CD14-positive monocyte (primary cell): ENCODE measurements at regions not wholly inside any gene's neighbourhood (a gene's known extent, or its start where the extent isn't known, plus 50 kb on each side); places are given as distances from the start of the nearest gene placed in this dataset.

Experiments
- DNase-seq, 3 donors: peaks; one replicate each; pipeline ENCODE4 v3.0.0-alpha.2; 2011 to 2022
- H2AFZ ChIP-seq: 2 replicates; pipeline ENCODE4 v1.6.0; 2012; ENCODE audit warnings: mild to moderate bottlenecking, low read depth, low read length, inconsistent platforms; ENCODE audit not compliant: insufficient read depth, poor library complexity, severe bottlenecking
- H3K27ac ChIP-seq, 2 donors: 1 replicate in 1 of 2; 2 replicates in 1 of 2; pipeline ENCODE4 v1.5.1; 2012 to 2013; ENCODE audit warnings: low read length in 2 of 2, control low read depth in 1 of 2, inconsistent platforms in 1 of 2, low read depth in 1 of 2, mild to moderate bottlenecking in 1 of 2
- H3K27me3 ChIP-seq, 2 donors: one replicate each; pipeline versions ENCODE4 v1.6.0 to v1.6.1; 2011 to 2013; ENCODE audit warnings: low read length in 2 of 2; ENCODE audit not compliant: control insufficient read depth in 2 of 2, insufficient read depth in 2 of 2
- H3K36me3 ChIP-seq, 2 donors: replicated peaks in 1 of 2; 1 replicate in 1 of 2; 2 replicates in 1 of 2; pipeline versions ENCODE4 v1.5.1 to v1.6.1; 2012 to 2013; ENCODE audit warnings: low read length in 2 of 2, control low read depth in 1 of 2, inconsistent platforms in 1 of 2, mild to moderate bottlenecking in 1 of 2; ENCODE audit not compliant: insufficient read depth in 2 of 2, control insufficient read depth in 1 of 2
- H3K4me1 ChIP-seq, 2 donors: 1 replicate in 1 of 2; 2 replicates in 1 of 2; pipeline versions ENCODE4 v1.5.1 to v1.6.1; 2012 to 2013; ENCODE audit warnings: low read length in 2 of 2, control low read depth in 1 of 2, inconsistent platforms in 1 of 2, mild to moderate bottlenecking in 1 of 2, moderate library complexity in 1 of 2; ENCODE audit not compliant: insufficient read depth in 2 of 2, control insufficient read depth in 1 of 2
- H3K4me2 ChIP-seq: replicated peaks from 2 replicates; pipeline ENCODE3; 2012; ENCODE audit warnings: low read length, moderate library complexity, mild to moderate bottlenecking; ENCODE audit not compliant: poor library complexity, severe bottlenecking; ENCODE audit errors: extremely low read depth
- H3K4me3 ChIP-seq, 3 experiments: fragments of 200-600 bp in 1 of 3; sonication (generic) in 1 of 3; replicated peaks in 1 of 3; 1 replicate in 2 of 3; 2 replicates in 1 of 3; pipeline ENCODE4 v1.5.1; 2011 to 2013; ENCODE audit warnings: low read length in 3 of 3, mild to moderate bottlenecking in 3 of 3, control low read depth in 2 of 3, low read depth in 2 of 3, inconsistent platforms in 1 of 3, moderate library complexity in 1 of 3
- H3K79me2 ChIP-seq: 2 replicates; pipeline ENCODE4 v1.6.0; 2012; ENCODE audit warnings: mild to moderate bottlenecking, control low read depth, inconsistent platforms, low read length, moderate library complexity; ENCODE audit not compliant: insufficient read depth
- H3K9ac ChIP-seq: 2 replicates; pipeline ENCODE4 v1.6.0; 2017; ENCODE audit warnings: low read length, mild to moderate bottlenecking; ENCODE audit not compliant: insufficient read depth, poor library complexity, severe bottlenecking
- H3K9me3 ChIP-seq, 2 donors: replicated peaks in 1 of 2; 1 replicate in 1 of 2; 2 replicates in 1 of 2; pipeline versions ENCODE4 v1.5.1 to v1.6.1; 2012 to 2013; ENCODE audit warnings: low read length in 2 of 2, control low read depth in 1 of 2; ENCODE audit not compliant: control insufficient read depth in 1 of 2, insufficient read depth in 1 of 2
- H4K20me1 ChIP-seq: 2 replicates; pipeline ENCODE4 v1.6.0; 2012; ENCODE audit warnings: mild to moderate bottlenecking, low read length, control low read depth, moderate library complexity; ENCODE audit not compliant: insufficient read depth
- H3K27ac Mint-ChIP-seq, 7 donors: one replicate each; pipeline ENCODE4 v1.8.0; 2020; ENCODE audit warnings: mild to moderate bottlenecking in 7 of 7, mixed read lengths in 7 of 7, moderate library complexity in 6 of 7, inconsistent platforms in 2 of 7
- H3K27me3 Mint-ChIP-seq, 3 donors: one replicate each; pipeline ENCODE4 v1.8.0; 2021 to 2022; ENCODE audit warnings: low read depth in 3 of 3, mild to moderate bottlenecking in 3 of 3, mixed read lengths in 3 of 3, moderate library complexity in 3 of 3, inconsistent platforms in 1 of 3
- H3K36me3 Mint-ChIP-seq, 2 donors: one replicate each; pipeline ENCODE4 v1.8.0; 2020; ENCODE audit warnings: mixed read lengths in 2 of 2, inconsistent platforms in 1 of 2, mild to moderate bottlenecking in 1 of 2
- H3K4me1 Mint-ChIP-seq: one replicate; pipeline ENCODE4 v1.8.0; 2020; ENCODE audit warnings: mild to moderate bottlenecking, mixed read lengths
- H3K4me3 Mint-ChIP-seq, 2 donors: one replicate each; pipeline ENCODE4 v1.8.0; 2020; ENCODE audit warnings: mild to moderate bottlenecking in 2 of 2, mixed read lengths in 2 of 2, moderate library complexity in 1 of 2
- H3K9me3 Mint-ChIP-seq, 7 donors: one replicate each; pipeline ENCODE4 v1.8.0; 2020 to 2022; ENCODE audit warnings: mixed read lengths in 7 of 7, mild to moderate bottlenecking in 6 of 7, moderate library complexity in 6 of 7, inconsistent platforms in 2 of 7
- WGBS: methylation state at CpG from one replicate; pipeline ENCODE4 v1.1.5; 2013; ENCODE audit warnings: missing lambda C conversion rate; ENCODE audit not compliant: insufficient coverage; 5-methylcytosine and 5-hydroxymethylcytosine counted together
- intact Hi-C, 2 donors: fragments of 100-400 bp; cut with micrococcal nuclease; formaldehyde crosslinking; loops; one replicate each; pipeline versions ENCODE4 v1.15.0 to v1.15.1; 2023
- TF ChIP-seq, protein P1 (sequence below): fragments of 200-600 bp; IDR thresholded peaks from one replicate; pipeline ENCODE4 v1.8.0; 2022; ENCODE audit warnings: antibody characterized with exemption, mild to moderate bottlenecking

DNA sequence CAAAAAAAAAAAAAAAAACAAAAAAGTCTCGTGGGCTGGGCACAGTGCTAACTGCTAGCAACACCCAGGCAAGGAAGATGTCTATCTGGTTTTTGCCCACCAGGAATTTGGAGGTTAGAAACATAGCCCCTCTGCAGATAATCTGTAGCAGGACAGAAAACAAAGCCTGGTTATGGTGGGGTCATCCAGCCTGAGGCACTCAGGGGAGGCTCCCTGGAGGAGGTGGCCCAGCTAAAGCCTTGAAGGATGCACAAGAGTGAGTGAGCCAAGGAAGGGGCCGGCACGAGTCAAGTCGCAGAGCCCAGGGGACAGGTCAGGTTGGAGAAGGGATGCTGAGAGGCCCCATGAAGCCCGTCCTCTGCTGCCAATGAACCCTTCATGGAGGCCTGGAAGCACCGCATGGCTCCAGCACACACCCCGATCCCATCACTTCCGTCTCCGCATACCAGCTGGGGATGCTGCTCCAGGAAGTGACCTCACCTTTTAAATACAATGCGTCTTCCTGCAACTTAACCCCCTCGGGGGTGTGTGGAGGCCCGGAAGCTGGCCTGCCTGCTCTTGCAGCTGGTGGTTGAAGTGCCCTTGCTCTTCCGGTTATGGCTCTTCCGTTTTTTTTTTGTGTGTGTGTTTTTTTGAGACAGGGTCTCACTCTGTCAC is 86.5 kb downstream of the ENGASE start:
- Mint-ChIP-seq H3K4me3 (peak overlapping the region in 1 of 2 donors; percentile 51), H3K27ac (peak overlapping the region in 1 of 7 donors; percentile 11), H3K4me1 (peaks cover 8% of the 10 kb centered on the region), H3K27me3 (peaks cover 0 to 6% (median 4%) of the 10 kb centered on the region in 3 donors), H3K9me3 (peaks cover 0 to 5% (median 0%) of the 10 kb centered on the region in 7 donors), H3K36me3 (no peaks in the 10 kb centered on the region)
- no peaks in the 10 kb centered on the region for H3K9me3 ChIP-seq
- 52% methylated on average over 9 of the region's 14 CpGs for WGBS
- H3K4me3 ChIP-seq = no peak overlapping the region
- intact Hi-C loops = no loop called here
- H4K20me1 ChIP-seq = no peaks in the 10 kb centered on the region
- DNase-seq = peak in 1 of 3 donors; percentile 21
- TF ChIP-seq, protein P1, sequence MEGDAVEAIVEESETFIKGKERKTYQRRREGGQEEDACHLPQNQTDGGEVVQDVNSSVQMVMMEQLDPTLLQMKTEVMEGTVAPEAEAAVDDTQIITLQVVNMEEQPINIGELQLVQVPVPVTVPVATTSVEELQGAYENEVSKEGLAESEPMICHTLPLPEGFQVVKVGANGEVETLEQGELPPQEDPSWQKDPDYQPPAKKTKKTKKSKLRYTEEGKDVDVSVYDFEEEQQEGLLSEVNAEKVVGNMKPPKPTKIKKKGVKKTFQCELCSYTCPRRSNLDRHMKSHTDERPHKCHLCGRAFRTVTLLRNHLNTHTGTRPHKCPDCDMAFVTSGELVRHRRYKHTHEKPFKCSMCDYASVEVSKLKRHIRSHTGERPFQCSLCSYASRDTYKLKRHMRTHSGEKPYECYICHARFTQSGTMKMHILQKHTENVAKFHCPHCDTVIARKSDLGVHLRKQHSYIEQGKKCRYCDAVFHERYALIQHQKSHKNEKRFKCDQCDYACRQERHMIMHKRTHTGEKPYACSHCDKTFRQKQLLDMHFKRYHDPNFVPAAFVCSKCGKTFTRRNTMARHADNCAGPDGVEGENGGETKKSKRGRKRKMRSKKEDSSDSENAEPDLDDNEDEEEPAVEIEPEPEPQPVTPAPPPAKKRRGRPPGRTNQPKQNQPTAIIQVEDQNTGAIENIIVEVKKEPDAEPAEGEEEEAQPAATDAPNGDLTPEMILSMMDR = no peak
- peak overlapping the region; percentile 44 for H2AFZ ChIP-seq
- no peak overlapping the region for H3K4me2 ChIP-seq
- H3K27ac ChIP-seq = no peak overlapping the region
- peaks cover 6 to 7% of the 10 kb centered on the region in 2 donors for H3K4me1 ChIP-seq
- no peaks in the 10 kb centered on the region for H3K36me3 ChIP-seq
- no peak overlapping the region for H3K9ac ChIP-seq
- H3K27me3 ChIP-seq = no peaks in the 10 kb centered on the region
- no peaks in the 10 kb centered on the region for H3K79me2 ChIP-seq

DNA sequence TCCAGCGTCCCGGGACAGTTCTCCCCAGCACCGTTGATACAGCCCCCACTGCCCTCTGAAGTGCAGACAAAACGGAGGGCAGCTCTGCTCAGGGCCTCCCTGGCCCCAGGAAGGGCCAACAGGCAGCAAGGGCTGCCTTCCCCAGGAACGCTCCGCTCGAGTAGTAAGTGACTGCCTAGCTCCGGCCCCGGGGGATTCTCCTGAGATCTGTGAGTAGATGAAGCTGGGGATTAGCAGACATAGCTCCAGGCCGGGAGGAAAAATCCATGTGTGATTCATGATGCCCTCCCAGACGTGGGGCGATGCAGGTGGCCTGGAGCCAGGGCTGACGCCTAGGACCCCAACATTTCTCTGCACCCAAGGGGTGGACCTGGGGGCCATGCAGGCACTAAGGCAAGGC is 85.3 kb downstream of the ENGASE start:
- no peaks in the 10 kb centered on the region for H3K36me3 Mint-ChIP-seq
- no peak for DNase-seq
- WGBS = 94% methylated on average over 13 of the region's 13 CpGs
- Histone ChIP-seq H3K9me3 (no peaks in the 10 kb centered on the region), H2AFZ (no peak overlapping the region), H3K9ac (no peak overlapping the region), H3K79me2 (no peaks in the 10 kb centered on the region), H3K27me3 (no peaks in the 10 kb centered on the region), H3K4me3 (no peak overlapping the region), H3K36me3 (no peaks in the 10 kb centered on the region), H3K4me2 (no peak overlapping the region), H3K27ac (no peak overlapping the region), H3K4me1 (peaks cover 6 to 7% of the 10 kb centered on the region in 2 donors), H4K20me1 (no peaks in the 10 kb centered on the region)
- intact Hi-C loops = no loop called here
- peaks cover 2 to 4% (median 4%) of the 10 kb centered on the region in 3 donors for H3K27me3 Mint-ChIP-seq
- peaks cover 0 to 5% (median 0%) of the 10 kb centered on the region in 7 donors for H3K9me3 Mint-ChIP-seq
- H3K27ac Mint-ChIP-seq = no peak overlapping the region
- peaks cover 8% of the 10 kb centered on the region for H3K4me1 Mint-ChIP-seq
- TF ChIP-seq, protein P1 = no peak
- H3K4me3 Mint-ChIP-seq = no peak overlapping the region
